ENCODE measurements at regions not wholly inside any gene's neighbourhood (a gene's known extent, or its start where the extent isn't known, plus 50 kb on each side); places are given as distances from the start of the nearest gene placed in this dataset.
A peak's percentile ranks its signal among the peaks of the same experiment; 100 is the strongest.

DNA sequence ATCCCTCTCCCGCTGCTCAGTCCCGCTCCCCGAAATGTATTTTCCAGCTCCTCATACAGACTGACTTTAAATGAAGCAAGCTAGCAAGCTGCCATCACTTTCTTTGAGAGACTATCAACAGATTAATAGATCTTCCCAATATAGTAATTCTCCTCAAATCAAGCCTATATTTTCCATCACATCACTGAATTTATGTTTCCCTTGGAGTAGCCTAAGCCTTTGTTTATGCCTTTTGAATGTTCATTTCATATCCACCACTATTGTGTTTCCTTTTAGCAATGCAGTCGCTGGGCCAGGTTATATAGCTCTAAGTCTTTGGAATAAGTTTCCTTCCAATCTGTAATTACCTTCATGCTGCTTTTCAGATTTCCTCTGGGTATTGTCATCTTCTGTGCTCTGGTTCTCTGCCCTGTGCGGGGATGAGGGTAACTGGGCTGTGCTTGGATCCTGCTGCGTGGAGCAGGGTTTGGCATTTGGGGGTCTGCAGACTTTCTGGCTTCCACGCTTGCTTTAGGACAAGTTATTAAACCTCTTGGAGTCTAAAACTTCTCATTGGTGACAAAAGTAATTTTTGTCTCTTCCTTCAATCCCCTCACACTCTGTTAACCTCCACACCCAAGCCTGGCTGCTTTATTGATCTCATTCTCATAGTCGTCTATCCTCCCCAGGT lies 256.9 kb downstream of the DLEU7 start:
- DNase-seq = no peak

DNA sequence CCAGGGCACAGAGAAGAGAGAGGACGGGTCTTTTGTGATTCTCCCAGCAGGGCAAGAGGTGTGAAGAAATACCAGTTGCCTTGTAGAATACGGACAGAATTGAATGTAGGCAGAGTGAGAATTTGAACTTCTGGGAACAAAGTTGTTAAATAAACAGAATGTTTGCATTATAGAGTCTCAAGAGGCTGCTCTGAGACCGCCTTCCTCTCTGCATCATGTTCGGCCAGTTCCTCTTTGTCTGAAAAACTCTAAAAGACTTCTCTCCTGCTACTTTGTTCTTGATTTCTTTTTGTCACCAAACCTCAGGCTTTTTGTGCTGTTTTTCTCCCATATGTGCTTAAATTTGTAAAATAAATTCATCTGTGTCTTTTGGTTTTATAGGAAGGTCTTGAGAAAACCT lies 256.4 kb downstream of the DLEU7 start:
- peak; percentile 23 to 47 (median 32) for DNase-seq

DNA sequence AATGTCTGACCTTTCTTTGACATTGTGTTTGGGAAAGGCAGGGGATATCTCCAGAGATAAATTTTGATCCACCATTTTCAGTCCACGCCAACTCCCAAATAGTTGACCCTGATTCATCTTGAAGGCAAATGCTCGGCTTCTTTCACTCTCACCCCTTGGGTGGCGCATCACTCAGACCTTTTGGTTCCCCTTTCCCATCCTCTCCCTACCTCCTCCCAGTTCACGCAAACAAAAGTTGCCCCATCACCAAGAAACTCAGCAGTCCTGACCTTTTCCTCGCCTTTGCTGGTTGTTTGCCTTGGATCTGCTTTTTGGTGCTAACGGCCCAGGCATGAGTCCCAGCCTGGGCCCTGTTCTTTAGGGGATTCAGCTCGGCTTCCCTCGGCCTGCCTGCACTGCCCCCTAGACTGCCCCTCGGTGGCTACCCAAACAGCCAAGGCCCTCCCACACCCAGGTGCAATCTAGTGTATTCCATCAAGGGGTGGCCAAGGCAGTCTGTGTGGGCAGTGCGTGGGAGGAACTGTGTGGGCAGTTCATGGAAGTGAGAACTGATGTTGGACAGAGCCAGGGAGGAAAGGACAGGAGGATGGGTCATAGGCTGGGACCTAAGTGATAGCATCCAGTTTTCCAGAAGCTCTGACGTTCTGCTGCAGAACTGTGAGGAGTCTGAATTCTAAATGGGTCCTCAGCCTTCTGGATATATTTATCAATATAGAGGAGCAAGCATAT lies 255.7 kb downstream of the DLEU7 start:
- DNase-seq = peak; percentile 24 to 50 (median 30)

DNA sequence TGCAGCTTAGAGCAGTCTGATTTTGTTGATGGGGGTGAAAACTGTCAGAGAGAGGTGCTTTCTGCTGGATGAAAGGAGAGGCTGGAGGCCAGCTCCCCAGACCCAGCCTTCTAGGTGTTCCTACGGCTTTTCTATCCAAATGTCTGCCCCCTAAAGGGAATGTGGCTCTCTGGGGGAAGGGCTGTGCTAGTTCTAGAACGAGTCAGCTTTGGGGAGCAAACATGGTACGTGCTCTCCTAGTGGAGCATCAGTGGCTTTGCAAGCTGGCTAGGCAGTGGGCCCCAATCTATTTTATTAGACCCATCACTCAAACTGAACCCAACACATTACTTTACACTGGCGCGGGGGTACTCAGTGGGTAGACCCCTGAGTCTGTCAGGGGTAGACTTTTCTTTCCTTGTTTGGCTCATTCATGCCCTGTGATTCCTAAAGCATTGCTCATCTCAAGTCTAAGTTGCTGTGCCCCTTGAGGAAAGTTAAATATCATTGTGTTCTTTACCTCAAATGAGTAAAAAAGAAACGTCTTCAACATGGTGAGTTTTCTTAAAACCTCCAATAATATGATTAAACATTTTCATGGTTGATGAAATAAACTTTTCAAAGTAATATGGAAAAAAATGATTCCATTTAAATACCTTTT lies 254.9 kb downstream of the DLEU7 start:
- DNase-seq = no peak

DNA sequence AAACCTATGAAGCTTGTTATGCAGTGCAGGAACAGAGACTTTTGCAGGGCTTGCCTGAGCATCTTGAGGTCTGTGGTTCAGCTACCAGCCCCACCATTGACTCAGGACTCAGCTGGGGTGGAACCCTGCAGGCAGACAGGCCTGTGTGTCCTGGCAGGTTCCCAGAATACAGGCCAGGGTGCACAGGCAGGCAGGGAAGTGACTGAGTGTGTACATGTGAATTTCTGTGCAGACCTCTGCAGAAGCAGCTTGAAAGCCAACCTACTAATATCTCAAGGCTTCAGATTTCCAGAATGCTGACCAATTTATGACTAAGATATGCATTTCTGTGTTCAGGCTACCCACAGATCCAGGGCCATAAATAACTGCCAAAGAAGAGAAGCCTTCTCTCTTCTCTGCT lies 254.4 kb downstream of the DLEU7 start:
- DNase-seq = no peak

DNA sequence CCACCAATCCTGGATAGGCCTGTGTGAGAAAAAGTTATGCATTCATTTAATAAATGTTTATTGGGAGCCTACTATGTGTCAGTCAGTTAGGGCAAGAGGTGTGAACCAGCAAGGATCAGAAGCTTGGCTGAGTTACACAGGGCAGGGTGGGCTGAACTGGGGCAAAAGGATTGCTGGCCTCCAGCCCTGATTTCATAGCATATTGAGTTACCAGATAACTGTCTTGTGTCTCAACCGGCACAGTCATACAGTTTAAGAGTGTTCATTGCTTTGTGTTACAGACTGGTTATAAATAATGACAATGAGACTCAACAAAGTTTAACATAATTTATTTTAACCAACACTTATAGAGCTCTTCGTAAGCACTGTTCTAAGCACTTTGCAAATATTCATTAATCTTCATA lies 253.8 kb downstream of the DLEU7 start:
- DNase-seq = peak in 1 of 3 donors; percentile 24

DNA sequence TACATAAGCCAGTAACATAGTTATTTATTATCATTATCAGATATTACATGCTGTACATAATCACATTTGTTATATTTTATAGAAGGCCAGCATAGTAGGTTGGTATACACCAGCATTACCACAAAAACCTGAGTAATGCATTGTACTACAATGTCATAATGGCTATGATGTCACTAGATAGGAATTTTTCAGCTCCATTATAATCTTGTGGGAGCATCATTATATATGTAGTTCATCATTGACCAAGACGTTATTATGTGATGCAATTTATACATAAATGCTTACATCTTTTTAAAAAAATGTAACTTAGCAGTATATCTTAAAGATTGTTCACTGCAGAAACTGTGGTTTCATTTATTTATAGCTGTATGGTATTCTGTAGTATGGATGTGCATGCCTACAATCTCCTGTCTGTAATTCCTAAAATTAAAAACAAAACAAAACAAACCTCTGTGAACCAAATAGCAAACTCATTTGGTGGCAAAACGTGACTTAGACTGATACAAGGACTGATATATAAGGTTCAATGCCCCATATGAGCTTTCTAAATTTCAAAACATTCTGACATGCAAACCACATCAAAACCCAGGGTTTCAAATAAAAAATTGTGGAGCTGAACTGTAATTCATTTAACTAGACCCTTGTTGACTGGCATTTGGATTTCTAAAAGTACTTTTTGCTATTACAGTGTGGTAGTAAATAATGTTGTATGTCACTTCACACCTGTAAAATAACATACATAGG lies 250.9 kb downstream of the DLEU7 start:
- no peak for DNase-seq

DNA sequence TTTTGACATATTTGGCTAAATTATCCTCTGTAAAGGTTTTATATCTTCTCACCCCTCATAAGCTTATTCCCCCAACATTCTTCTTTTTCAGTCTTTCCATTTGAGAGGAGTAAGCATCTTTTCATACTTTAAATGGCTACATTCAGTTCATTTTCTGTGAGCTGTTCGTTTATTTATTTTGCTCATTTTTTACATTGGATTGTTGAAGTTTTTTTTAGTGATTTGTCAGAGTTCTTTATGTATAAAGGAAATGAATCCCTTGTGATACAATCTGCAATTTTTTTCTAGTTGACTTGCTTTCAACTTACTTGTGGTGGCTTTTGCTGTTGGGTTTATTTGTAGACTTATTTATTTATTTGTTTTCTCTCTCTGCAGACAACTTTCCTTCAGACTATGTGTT lies 250.3 kb downstream of the DLEU7 start:
- DNase-seq = no peak

DNA sequence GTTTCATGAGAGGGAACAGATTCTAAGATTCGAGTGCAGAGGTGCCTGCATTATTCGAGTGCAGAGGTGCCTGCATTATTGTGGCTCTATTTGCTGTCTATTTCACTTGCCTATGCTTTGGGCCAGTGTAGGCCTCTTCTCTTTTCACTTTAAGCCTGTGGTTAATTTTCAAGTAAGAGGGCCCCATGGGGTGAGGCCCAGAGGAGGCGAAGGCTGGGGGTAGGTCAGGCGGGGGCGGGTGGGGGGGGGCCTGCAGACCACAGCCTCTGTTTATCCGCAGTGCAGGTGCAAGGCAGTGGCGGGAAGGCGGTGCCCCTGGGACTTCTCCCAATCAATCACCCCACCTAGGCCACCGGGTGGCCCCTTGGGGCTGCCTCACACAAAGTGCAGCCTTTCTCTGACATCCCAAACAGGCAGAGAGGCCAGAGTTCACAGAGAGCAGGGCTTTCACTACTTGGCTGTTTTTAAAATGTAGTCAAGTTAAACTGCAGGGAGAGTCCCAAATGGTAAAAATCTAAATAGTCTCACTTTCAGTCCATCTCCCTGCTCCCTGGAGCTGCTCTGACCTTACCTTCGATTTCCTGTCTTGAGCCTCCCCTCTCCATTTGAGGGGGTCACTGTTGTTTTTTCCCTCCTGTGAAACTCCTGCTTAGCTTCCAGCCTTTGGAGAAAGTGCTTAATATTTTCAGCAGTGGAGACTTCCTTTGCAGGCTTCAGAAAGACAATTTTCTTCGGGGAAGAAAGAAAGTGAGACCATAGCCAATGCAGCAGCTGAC lies 249.0 kb downstream of the DLEU7 start:
- no peak for DNase-seq

DNA sequence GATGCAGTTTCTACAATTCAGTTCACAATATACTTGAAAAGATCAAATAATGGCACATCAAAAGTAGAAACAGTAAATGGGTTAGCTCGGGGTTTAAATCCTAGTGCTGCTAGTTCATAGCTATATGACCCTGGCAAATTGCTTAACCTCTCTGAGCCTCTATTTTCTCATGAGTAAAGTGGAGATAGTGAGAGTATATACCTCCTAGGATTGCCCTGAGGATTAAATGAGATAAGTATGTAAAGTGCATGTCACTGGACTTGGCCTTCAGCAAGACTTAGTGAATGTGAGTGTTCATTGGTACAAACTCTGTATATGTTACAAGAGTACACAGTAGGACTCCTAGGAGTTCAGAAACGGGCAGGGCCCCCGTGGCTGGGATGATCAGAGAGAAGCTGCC lies 248.3 kb downstream of the DLEU7 start:
- no peak for DNase-seq

DNA sequence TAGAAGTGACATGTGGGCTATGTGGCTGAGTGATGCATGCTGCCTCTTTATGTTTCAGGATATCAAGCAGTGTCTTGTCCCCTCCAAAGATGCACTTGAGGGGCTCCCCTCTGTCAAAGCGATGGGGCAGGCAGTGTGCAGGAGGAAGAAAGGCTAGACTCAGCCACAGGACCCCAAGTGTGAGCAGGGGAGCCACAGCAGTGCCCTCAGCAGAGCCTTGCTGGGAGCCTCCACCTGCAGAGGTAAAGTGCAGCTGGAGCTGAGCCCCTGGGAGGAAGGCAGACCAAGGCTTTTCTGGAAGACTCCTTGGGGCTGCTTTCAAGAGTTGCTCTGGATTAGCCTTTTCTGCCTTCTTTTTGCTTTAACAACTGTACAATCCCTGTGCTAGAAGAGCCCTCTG lies 247.3 kb downstream of the DLEU7 start:
- no peak for DNase-seq

DNA sequence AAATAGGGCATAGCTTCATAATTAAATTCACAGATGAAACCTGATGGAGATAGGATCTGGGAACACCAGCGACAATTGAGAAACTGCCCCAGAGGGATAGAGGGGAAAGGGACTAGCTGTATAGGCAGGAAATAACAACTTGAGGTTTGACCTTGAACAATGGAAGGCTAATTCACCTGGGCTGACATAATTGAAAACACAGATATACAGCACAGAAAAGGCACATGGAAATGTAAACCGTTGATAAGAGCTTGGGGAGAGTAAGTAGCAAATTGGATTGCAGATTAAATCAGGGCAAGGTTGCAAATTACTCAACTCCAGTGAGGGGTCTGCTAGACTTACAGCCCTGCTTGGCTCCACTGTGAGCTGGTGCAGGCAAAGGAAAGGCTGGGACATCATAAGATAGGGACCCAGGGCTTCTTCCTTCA lies 246.7 kb downstream of the DLEU7 start:
- DNase-seq = no peak

DNA sequence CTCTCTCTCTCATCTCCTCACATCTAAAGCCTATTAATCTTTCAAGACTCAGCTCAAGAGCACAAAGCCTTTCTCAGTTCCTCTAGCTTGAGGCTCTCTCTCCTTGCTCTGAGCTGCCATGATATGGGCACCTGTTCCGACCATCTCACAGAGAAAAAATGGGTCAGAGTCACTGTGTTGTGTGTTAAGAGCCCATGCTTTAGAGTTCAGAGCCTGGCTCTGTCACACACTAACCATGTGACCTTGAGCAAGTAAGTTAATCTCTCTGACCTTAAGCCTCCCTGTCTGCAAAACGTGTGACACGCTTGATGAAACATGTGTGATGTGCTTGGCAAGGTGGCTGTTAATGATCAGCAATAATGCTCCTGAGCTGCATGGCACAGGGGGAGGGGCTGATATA lies 245.2 kb downstream of the DLEU7 start:
- no peak for DNase-seq

DNA sequence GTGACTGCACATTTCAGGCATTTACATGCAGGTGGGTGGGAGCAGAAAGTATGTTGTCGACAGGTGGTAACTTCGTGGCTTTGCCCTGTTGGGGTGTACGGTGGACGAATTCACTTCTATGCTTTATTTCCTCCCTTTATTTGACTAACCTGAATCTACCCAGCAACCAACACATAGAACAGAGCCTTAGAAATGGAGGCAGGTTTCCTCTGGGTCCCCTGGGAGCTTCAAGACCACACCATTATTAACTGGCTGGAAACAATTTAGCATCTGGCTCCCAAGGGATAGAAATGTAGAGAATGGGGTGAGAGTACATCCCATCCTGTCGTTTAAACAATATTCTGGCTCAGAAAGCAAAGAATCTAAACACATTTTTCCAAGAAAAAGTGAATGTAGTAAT lies 244.4 kb downstream of the DLEU7 start:
- DNase-seq = no peak

DNA sequence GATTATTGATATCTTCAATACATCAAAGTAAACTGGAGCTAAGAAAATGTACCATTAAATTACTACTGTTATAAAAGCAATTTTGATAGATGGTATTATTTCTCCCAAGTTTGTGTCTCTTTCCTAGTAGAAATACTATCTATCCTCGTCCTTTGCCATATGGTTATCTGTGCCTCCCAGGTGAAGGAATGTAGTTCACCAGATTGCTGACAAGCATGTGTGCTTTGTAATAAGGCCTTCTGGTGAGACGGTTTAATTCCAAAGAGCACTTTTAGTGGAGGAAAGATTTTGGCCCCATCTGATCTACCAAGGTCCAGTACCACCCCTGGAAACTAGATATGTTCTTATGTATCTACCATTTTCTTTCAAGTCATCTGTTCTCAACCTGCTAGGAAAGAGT lies 243.6 kb downstream of the DLEU7 start:
- DNase-seq = no peak

DNA sequence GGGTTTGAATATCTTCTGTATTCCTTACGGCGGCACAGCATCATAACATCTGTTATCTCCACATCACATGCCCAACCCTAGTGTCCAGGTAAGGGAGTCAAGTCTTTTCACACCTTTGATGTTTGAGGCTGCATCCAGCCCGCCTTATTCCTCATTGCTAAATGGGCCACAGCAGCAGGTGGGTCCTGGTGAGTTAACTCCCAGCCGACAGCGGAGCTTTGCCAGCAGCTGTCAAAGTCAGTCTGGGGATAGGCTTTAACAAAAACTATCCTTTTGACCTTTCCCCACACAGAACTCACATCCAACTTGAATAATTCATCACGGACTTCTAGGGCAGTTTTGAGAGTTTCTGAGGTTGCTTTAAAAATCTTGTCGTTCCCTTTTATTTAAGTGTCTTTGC lies 235.1 kb downstream of the DLEU7 start:
- no peak for DNase-seq

DNA sequence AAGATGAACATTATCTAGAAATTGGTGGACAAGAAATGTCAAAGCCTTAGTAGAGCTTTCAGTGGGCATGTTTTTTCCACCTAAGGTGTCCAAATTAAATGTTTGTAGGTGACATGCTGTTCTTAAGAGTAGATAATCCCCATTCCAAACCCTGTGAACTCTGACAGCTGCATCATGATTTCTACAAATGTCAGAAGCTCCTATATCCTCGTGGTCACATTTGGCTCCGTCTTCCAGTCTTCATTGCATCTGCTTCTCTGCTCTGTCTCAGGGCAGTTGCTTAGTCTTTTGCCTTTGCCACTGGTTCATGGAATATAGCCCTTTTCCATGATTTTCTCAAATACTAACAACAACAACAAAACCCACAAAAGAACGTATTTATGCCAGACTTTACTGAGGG lies 234.5 kb downstream of the DLEU7 start:
- no peak for DNase-seq

DNA sequence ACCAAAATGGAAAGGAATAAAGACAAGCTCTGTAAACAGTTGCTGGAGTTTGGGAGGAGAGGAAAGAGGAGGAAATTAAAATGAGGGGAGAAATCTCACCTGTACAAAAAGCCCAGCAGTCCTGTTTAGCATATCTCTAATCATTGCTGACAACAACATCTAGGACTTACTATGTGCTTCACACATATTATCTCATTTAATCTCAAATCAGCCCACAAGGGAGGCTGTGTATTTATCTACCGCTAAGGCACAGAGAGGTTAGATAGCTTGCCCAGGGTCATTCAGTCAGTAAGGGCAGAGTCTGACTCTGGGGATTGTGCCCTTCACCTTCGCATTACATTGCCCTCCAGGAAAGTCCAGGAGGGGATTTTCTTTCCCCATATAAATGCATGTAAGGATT lies 233.3 kb downstream of the DLEU7 start:
- DNase-seq = no peak

DNA sequence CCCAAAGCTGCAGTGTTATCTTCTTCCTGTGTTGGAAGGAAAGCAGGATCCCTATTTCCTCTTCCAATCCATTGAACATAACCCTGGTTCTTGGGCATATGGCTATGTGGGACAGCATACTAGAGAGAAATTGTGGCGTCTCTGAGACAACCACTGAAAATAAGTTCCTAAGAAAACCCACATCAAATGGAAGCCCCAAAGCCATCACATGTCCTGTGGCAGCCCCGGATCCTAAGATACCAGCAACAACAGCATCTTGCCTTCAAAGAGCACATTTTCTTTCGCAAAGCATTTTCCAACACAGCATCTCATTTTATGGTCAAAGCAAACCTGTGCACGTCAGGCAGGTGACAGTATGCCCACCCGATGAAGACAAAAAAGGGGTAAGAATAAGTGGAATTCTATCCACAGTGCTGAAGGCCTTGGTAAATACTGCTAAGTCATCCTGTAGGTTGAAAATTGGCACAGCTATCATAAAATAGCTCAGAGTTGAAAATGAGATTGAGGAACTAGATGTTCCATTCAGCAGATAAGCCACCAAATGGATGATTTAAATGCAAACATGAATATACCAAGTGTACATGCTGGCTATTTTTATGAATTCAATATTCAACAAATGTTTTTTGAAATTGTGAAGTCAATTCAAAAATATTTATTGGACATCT lies 232.2 kb downstream of the DLEU7 start:
- no peak for DNase-seq

DNA sequence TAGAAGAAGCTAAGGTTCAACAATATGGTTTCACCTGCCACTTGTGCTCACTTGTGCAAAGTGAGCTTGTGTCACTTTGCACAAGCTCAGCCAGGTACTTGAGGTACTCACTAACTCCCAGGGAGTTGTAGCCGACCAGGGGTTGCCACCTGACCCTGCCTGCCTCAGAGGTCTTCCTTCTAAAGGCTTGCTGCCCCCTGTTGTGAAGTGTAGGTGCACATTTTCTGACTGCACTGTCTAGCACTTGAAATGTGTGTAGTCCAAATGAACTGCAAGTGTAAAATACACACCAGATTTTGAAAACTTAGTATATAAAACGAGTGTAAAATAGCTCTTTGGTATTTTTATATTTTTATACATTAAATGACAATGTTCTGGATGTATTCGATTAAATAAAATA lies 230.8 kb downstream of the DLEU7 start:
- DNase-seq = no peak

DNA sequence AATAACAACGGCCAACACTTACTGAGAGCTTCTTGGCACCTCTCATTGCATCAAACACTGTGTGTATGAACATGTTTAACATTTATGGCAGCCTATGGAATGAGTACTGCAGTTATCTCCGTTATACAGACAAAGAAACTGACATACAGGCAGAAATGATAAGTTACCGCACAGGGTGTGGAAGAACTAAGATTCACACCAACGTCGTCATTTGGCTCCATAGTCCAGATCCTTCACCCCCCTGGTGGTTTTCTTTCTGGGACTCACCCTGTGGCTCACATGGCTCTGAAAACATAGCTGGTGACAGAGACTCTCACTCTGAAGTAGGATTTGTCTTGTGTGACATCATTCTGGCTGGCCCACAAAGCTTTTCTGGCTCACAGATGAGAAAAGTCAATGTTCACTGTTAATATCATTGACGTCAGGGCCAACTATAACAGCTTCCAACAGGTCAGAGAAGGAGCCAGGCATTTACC lies 230.1 kb downstream of the DLEU7 start:
- no peak for DNase-seq

DNA sequence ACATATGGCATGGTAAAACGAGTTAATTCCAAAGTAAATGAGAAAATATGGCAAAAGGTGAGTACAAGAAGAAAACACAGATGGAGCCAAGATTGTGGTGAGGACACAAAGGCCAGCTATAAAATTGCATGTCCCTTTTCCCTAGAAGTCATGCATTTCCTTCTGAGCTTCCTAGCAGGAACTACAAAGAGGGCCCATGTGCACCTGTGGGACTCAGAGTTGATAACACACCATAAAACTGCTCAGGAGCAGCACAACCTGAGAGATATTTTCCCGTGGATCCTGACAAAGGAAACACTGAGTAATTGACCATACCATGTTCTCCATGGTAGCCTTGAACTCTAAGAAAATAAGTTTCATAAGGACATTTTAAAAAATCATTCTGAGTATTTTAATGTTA lies 228.3 kb downstream of the DLEU7 start:
- DNase-seq = no peak
